GM20000 (cell line): ENCODE measurements at regions not wholly inside any gene's neighbourhood (a gene's known extent, or its start where the extent isn't known, plus 50 kb on each side); places are given as distances from the start of the nearest gene placed in this dataset.
"Not testable (repeated sequence)": the region's sequence is repeated elsewhere in the genome, so short reads cannot be mapped to it uniquely, and the experiment has no call there.

Experiments
- DNase-seq: peaks from one replicate; pipeline ENCODE4 v3.0.0; 2012; ENCODE audit warnings: low spot score
- TF ChIP-seq, protein P1 (sequence below): IDR thresholded peaks from 2 replicates; pipeline ENCODE4 v1.5.1; 2012; ENCODE audit warnings: mild to moderate bottlenecking, control low read depth; ENCODE audit errors: extremely low read depth, missing control alignments

DNA sequence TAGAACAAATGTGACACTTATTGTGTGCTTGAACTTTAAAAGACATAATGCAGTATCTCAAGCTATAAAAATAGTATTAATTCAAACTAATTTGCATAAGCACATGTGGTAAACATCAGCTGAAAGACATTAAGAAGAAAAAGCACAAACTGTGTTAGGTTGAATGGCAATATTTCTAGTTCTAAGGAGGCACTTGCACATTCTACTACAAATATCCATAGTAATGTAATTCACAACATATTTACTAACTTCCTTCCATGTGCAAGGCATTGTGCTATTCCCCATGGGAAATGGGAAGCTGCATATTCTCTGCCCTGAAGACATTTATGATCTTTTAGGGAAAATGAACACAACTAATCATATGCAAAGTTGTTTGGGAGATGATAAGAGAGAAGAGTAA is 80.2 kb upstream of the SLC13A1 start:
- no peak for DNase-seq
- TF ChIP-seq, protein P1, sequence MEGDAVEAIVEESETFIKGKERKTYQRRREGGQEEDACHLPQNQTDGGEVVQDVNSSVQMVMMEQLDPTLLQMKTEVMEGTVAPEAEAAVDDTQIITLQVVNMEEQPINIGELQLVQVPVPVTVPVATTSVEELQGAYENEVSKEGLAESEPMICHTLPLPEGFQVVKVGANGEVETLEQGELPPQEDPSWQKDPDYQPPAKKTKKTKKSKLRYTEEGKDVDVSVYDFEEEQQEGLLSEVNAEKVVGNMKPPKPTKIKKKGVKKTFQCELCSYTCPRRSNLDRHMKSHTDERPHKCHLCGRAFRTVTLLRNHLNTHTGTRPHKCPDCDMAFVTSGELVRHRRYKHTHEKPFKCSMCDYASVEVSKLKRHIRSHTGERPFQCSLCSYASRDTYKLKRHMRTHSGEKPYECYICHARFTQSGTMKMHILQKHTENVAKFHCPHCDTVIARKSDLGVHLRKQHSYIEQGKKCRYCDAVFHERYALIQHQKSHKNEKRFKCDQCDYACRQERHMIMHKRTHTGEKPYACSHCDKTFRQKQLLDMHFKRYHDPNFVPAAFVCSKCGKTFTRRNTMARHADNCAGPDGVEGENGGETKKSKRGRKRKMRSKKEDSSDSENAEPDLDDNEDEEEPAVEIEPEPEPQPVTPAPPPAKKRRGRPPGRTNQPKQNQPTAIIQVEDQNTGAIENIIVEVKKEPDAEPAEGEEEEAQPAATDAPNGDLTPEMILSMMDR, result no peak

DNA sequence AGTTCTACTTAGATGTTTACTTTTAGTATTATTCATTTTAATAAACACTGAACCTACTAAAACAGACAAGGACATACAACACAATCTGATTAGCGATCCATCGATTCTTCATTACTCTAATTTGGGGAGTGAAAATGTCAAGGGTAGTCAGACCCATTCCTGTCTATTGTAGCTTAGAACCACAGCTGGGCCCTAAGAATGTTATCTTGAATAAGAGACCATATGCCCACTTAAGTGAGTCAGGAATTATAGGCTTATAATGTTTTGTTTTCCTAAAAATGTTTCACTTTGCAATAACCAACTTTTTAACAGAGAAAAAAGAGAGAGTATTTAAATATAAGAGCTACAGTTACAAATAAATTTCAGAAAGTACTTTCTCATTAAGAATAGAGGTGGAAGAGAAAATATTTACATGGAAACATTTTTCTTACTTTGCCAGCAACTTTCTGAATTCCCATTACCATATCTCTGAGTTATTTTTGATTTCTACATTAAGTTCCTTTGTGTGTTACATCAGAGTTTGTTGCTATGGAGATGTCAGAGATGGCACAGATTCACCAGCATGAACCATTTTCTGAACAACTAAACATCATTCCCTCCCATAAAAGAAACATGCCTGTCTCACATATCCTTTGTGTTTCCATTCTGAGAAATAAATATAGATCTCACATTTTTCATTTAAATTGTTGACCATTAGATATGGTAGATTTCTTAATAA is 75.4 kb upstream of the SLC13A1 start:
- TF ChIP-seq, protein P1, result no peak
- DNase-seq, result no peak

DNA sequence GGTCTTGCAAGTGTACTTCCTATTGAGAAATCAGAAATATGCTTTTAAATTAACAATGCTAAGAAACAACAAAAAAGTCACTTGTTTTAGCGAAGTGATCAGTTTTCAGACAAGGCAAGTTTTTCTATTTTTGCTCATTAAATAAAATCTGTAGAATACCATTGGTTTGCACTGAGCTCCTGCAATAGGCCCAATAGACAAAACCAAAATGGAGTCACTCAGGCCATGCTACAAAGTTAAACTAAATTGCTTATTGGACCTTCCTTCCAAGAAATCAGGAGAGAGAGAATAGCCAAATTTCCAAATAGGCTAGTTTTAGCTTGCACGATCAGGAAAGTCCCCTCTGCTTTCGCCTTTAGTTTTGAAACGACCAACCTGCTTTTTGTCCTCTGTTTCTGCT is 73.4 kb upstream of the SLC13A1 start:
- no peak for DNase-seq
- TF ChIP-seq, protein P1, result no peak

DNA sequence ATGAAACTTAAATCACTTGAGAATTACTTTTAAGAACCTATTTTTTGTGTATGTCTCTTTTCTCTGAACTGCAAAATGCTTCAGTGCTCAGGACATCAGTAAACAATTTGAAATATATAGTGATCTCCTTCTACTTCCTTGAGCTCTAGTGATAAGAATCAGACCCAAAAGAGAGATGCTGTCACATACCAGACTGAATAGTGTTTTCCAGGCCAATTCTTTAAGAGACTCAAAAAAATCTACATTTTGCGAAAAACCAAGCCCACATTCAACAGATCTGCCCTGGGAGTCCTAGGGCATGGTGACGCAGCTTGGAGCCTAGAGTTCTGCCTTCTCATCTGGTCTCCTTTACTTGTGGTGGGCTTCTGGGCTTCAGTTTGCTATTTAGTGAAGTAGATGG is 72.1 kb upstream of the SLC13A1 start:
- TF ChIP-seq, protein P1, result no peak

DNA sequence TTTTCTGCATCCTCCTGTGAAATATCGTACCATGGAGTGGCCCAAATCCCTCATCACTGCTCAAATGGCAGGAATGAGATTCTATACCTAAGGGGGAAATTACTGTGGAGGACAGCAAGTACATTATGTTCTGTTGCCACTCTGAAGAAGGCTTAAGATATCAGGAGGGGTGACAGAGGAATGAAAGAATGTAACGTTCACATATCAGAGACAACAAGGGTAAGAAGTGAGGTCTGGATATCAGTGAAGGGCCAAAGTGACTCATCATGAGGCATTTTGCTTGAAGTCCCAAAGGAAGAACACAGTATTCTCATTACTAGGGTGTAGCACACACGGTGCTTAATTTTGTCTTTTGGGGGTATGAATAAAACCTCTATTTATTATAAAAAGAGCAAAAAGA is 71.5 kb upstream of the SLC13A1 start:
- TF ChIP-seq, protein P1, result no peak
- DNase-seq, result no peak

More for the DNA sequence above, 72.1 kb upstream of the SLC13A1 start:
- no peak for DNase-seq

DNA sequence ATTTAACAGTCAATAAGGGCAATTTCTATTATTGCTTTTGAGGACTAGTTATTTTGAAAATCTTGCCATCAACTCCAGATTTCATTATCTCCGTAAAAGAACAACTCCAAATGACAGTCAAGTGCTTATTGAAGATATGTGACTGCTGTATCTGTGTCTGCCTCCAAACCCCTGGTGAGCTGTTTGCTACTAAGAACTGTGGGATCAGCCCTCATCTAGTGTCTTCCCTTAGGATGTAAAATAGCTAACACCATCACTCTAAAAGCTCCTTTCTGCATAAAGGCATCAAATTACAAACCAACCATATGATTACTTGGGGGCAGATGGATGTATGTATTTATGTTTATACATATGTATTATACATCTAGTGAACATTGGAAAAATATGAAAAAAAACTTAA is 70.8 kb upstream of the SLC13A1 start:
- TF ChIP-seq, protein P1, result no peak
- no peak for DNase-seq

DNA sequence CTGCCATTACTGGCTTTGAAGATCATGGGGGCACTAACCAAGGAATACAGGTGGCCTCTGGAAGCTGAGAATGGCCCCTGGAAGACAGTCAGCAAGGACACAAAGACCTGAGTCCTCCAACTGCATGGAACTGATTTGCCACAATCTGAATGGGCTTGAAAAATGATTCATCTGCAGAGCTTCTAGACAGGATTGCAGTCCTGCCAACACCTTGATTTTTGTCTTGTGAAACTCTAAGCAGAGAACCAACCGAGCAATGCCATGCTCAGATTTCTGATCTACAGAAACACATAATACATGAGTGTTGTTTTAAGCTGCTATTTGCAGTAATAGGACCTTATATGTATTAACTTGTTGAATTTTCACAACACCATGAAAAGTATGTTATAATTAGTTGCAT is 66.1 kb upstream of the SLC13A1 start:
- TF ChIP-seq, protein P1, result no peak
- DNase-seq, result no peak

DNA sequence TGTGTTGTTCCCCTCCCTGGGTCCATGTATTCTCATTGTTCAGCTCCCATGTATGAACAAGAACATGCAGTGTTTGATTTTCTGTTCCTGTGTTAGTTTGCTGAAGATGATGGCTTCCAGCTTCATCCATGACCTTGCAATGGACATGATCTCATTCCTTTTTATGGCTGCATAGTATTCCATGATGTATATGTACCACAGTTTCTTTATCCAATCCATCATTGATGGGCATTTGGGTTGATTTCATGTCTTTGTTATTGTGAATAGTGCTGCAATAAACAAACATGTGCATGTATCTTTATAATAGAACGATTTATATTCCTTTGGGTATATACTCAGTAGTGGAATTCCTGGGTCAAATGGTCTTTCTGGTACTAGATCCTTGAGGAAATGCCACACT is 65.1 kb upstream of the SLC13A1 start:
- DNase-seq, result not testable (repeated sequence)
